Tibial nerve (tissue), 4 donors: ENCODE measurements at regions not wholly inside any gene's neighbourhood (a gene's known extent, or its start where the extent isn't known, plus 50 kb on each side); places are given as distances from the start of the nearest gene placed in this dataset.

Experiments
- DNase-seq, 2 donors: peaks; one replicate each; pipeline ENCODE4 v3.0.0-alpha.2; 2019; ENCODE audit warnings: low spot score in 2 of 2
- H3K27ac ChIP-seq, 4 donors: fragments of 200-600 bp; sonication (generic) in 3 of 4; one replicate each; pipeline ENCODE4 v1.5.1; 2017 to 2019; ENCODE audit warnings: mild to moderate bottlenecking in 1 of 4
- H3K27me3 ChIP-seq, 2 donors: fragments of 200-600 bp; sonication (generic) in 1 of 2; one replicate each; pipeline versions ENCODE4 v1.5.1 to v1.6.0; 2017 to 2019
- H3K36me3 ChIP-seq, 3 donors: fragments of 200-600 bp; sonication (generic); one replicate each; pipeline ENCODE4 v1.5.1; 2018 to 2019
- H3K4me1 ChIP-seq, 4 donors: fragments of 200-600 bp; sonication (generic) in 3 of 4; one replicate each; pipeline ENCODE4 v1.5.1; 2017 to 2019
- H3K4me3 ChIP-seq, 4 donors: fragments of 200-600 bp; sonication (generic) in 3 of 4; one replicate each; pipeline ENCODE4 v1.5.1; 2017 to 2019; ENCODE audit warnings: mild to moderate bottlenecking in 1 of 4, moderate library complexity in 1 of 4
- H3K9me3 ChIP-seq, 4 donors: fragments of 200-600 bp; sonication (generic) in 3 of 4; one replicate each; pipeline ENCODE4 v1.5.1; 2017 to 2019
- CTCF ChIP-seq, 5 experiments: fragments of 200-600 bp in 3 of 5; fragments of 450-650 bp in 2 of 5; sonication (generic) in 3 of 5; IDR thresholded peaks; one replicate each; pipeline ENCODE4 v1.5.1; 2016 to 2019; ENCODE audit warnings: antibody characterized with exemption in 5 of 5, mild to moderate bottlenecking in 3 of 5, moderate library complexity in 2 of 5
- EP300 ChIP-seq, 2 donors: sonication (generic); formaldehyde crosslinking; IDR thresholded peaks; one replicate each; pipeline ENCODE4 v1.6.1; 2017; ENCODE audit warnings: antibody characterized with exemption in 2 of 2, mild to moderate bottlenecking in 1 of 2
- POLR2A ChIP-seq, 2 donors: fragments of 450-650 bp; IDR thresholded peaks; one replicate each; pipeline ENCODE4 v1.6.1; 2017; ENCODE audit warnings: antibody characterized with exemption in 2 of 2, mild to moderate bottlenecking in 2 of 2, moderate library complexity in 2 of 2
- WGBS, 2 donors: methylation state at CpG; one replicate each; pipeline ENCODE4 v1.1.5; 2018; 5-methylcytosine and 5-hydroxymethylcytosine counted together

- Histone ChIP-seq H3K27ac (no peak overlapping the region), H3K4me1 (no peaks in the 10 kb centered on the region), H3K4me3 (no peak overlapping the region), H3K27me3 (no peaks in the 10 kb centered on the region), H3K9me3 (no peaks in the 10 kb centered on the region), H3K36me3 (no peaks in the 10 kb centered on the region)
- TF ChIP-seq CTCF (IDR thresholded peaks at IDR 0.05), result no peak
- TF ChIP-seq EP300 (IDR thresholded peaks at IDR 0.05), result no peak
- no peak for TF ChIP-seq POLR2A (IDR thresholded peaks at IDR 0.05)
- 69 to 73% methylated on average over 2 of the region's 2 CpGs for WGBS, 2 donors
- DNase-seq, result no peak
Observed at GRCh38 chr2:149808556-149808955, 221.0 kb upstream of the MMADHC start.

DNA sequence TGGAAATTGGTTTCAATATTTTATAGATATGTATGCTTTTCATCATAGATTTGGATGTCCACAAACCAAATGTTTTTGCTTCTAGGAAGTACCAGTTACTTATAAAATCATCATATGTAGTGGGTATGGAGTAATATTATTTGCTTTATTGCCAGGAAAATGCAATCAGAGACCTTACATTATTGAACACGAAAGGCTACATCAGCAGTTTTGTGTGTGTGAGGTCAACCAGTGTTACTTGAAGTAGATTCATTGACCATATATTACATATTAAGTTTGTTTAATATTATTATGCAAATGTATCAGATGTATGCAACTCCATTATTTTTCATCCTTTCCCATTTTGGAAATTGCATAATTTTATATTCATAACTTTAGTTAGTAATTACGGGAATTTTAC is 219.1 kb upstream of the MMADHC start:
- H3K4me3 ChIP-seq, result no peak overlapping the region
- H3K27me3 ChIP-seq, result no peaks in the 10 kb centered on the region
- DNase-seq, result no peak
- H3K27ac ChIP-seq, result no peak overlapping the region
- H3K9me3 ChIP-seq, result no peaks in the 10 kb centered on the region
- no peak for TF ChIP-seq CTCF (IDR thresholded peaks at IDR 0.05)
- TF ChIP-seq EP300 (IDR thresholded peaks at IDR 0.05), result no peak
- TF ChIP-seq POLR2A (IDR thresholded peaks at IDR 0.05), result no peak
- no peaks in the 10 kb centered on the region for H3K36me3 ChIP-seq
- no peaks in the 10 kb centered on the region for H3K4me1 ChIP-seq
- WGBS, 2 donors, result 89 to 95% methylated on average over 2 of the region's 2 CpGs

DNA sequence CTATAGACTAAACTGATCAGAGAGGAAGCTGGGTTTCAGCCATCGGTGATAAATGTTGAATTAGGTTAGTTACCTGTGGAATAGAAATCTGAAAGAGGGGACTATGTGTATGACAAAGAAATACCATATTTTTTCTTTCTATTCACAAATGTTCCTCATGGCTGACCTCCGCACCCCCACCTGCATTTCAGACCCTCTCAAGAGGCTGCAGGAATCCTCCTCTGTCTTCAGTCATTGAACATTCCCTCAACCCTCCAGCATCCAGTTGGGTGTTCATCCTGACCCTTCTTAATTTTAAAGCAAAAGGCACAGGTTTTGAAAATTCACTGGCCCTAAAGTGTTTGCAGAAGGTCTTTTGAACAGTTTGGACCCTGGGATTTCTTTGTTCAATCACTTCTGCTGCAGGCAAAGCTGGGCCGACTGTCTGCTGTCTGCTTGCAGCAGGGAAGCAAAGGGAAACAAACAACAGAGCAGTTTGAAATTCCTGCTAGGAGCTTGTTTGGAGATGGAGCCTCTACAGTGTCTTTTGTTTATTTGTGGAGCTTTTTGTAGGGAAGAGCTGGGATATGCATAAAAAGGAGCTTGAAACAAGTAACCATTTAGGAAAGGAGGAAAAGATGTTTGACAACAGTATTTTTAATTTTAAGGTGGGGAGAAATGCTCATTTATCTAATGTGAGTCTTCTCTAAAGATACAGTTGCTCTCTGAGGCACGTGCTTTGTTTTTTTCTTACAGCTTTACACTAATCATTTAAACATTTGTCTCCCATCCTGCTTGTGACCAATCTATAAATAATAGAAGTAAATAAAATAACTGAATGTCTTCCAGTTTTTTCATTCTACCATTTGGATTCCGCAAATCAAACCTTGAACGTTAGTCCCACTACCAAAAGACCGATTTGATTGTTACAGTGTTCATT is 213.3 kb upstream of the MMADHC start:
- WGBS, 2 donors, result 81 to 83% methylated on average over 7 of the region's 7 CpGs
- H3K9me3 ChIP-seq, result peaks cover 0 to 5% (median 0%) of the 10 kb centered on the region in 4 donors
- DNase-seq, result no peak
- no peaks in the 10 kb centered on the region for H3K36me3 ChIP-seq
- no peak for TF ChIP-seq POLR2A (IDR thresholded peaks at IDR 0.05)
- TF ChIP-seq CTCF (IDR thresholded peaks at IDR 0.05), result no peak
- H3K4me3 ChIP-seq, result no peak overlapping the region
- H3K27ac ChIP-seq, result no peak overlapping the region
- peaks cover 0 to 7% (median 0%) of the 10 kb centered on the region in 4 donors for H3K4me1 ChIP-seq
- no peaks in the 10 kb centered on the region for H3K27me3 ChIP-seq

GRCh38 chr2:149799013-149799705 is 211.6 kb upstream of the MMADHC start:
- TF ChIP-seq CTCF (IDR thresholded peaks at IDR 0.05) (peak in 4 of 5 experiments; percentile 24 to 56 (median 32)), EP300 (IDR thresholded peaks at IDR 0.05) (no peak), POLR2A (IDR thresholded peaks at IDR 0.05) (no peak)
- Histone ChIP-seq H3K27me3 (no peaks in the 10 kb centered on the region), H3K4me1 (peaks cover 0 to 7% (median 0%) of the 10 kb centered on the region in 4 donors), H3K9me3 (peaks cover 0 to 13% (median 0%) of the 10 kb centered on the region in 4 donors), H3K36me3 (no peaks in the 10 kb centered on the region), H3K27ac (no peak overlapping the region), H3K4me3 (no peak overlapping the region)
- 32 to 34% methylated on average over 6 of the region's 6 CpGs for WGBS, 2 donors
- peak in 1 of 2 donors; percentile 20 for DNase-seq

DNA sequence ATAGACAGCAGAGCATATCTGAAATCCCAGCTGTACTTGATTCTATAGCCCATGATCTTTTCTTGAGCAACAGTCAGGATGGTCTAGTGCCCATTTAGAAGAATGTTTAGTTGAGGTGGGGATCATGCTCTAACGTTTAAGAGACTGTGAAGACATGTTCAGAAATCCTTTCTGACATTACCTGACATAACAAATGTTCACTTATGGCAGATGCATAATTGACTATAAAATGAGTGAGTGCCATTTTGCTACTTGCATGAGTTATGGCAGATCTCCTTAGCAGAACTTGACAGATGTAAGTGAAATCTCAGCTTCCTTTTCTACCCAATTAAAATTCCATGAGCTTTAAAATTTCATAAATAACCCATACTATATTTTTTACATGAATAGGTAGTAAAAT is 209.5 kb upstream of the MMADHC start:
- peaks cover 0 to 7% (median 0%) of the 10 kb centered on the region in 4 donors for H3K4me1 ChIP-seq
- no peaks in the 10 kb centered on the region for H3K27me3 ChIP-seq
- H3K36me3 ChIP-seq, result no peaks in the 10 kb centered on the region
- H3K9me3 ChIP-seq, result peaks cover 0 to 13% (median 0%) of the 10 kb centered on the region in 4 donors
- DNase-seq, result no peak
- 89 to 90% methylated on average over 1 of the region's 1 CpG for WGBS, 2 donors
- H3K27ac ChIP-seq, result no peak overlapping the region
- no peak overlapping the region for H3K4me3 ChIP-seq
- TF ChIP-seq CTCF (IDR thresholded peaks at IDR 0.05) (no peak), EP300 (IDR thresholded peaks at IDR 0.05) (no peak), POLR2A (IDR thresholded peaks at IDR 0.05) (no peak)
